Endothelial cell of umbilical vein (primary cell): ENCODE measurements at regions not wholly inside any gene's neighbourhood (a gene's known extent, or its start where the extent isn't known, plus 50 kb on each side); places are given as distances from the start of the nearest gene placed in this dataset.

Experiments used
- BruUV-seq: library from RNA; stranded (reverse); fragments of 400-500 nt; replicated peaks from 2 replicates; lab custom pipeline; 2021; lab: Mats Ljungman, UMichigan
- CTCF ChIA-PET: fragments of 300-600, 350-600 bp; sonication (Branson Sonifier 250); formaldehyde crosslinking; loops from one replicate; lab custom pipeline; 2021; ENCODE audit warnings: antibody characterized with exemption, inconsistent platforms; lab: Charles Lee
- POLR2A ChIA-PET: fragments of 300-600, 350-600 bp; sonication (Branson Sonifier 250); formaldehyde crosslinking; loops from one replicate; lab custom pipeline; 2021; ENCODE audit warnings: antibody characterized with exemption, inconsistent platforms; lab: Charles Lee
- DNase-seq: peaks from one replicate; pipeline ENCODE4 v3.0.0-alpha.2; 2011; ENCODE audit warnings: low read depth, low spot score
- FAIRE-seq: peaks from 2 replicates; lab custom pipeline; 2011; peaks lifted over from hg19 to GRCh38; lab: Jason Lieb, UNC
- H2AFZ ChIP-seq: 2 replicates; pipeline ENCODE4 v1.6.0; 2012; ENCODE audit warnings: low read depth, low read length, control low read depth, inconsistent platforms
- H3K27ac ChIP-seq: 2 replicates; pipeline ENCODE4 v1.5.1; 2011; ENCODE audit warnings: low read depth, mild to moderate bottlenecking, control low read depth, low read length, moderate library complexity; ENCODE audit not compliant: insufficient read depth
- H3K27me3 ChIP-seq, 2 experiments: 2 replicates each; pipeline versions ENCODE4 v1.6.0 to v1.6.1; 2011; ENCODE audit warnings: low read length in 2 of 2, mixed read lengths in 1 of 2; ENCODE audit not compliant: control insufficient read depth in 2 of 2, insufficient read depth in 2 of 2
- H3K36me3 ChIP-seq, 2 experiments: 2 replicates in 1 of 2; 3 replicates in 1 of 2; pipeline ENCODE4 v1.5.1; 2011; ENCODE audit warnings: low read length in 2 of 2, mild to moderate bottlenecking in 1 of 2, moderate library complexity in 1 of 2; ENCODE audit not compliant: control insufficient read depth in 2 of 2, insufficient read depth in 2 of 2; ENCODE audit errors: extremely low read depth in 1 of 2
- H3K4me1 ChIP-seq: 3 replicates; pipeline ENCODE4 v1.5.1; 2011; ENCODE audit warnings: mild to moderate bottlenecking, low read length; ENCODE audit not compliant: control insufficient read depth, insufficient read depth; ENCODE audit errors: extremely low read depth
- H3K4me2 ChIP-seq: 2 replicates; pipeline ENCODE4 v1.6.1; 2011; ENCODE audit warnings: low read length, control low read depth, mixed read lengths; ENCODE audit not compliant: insufficient read depth
- H3K4me3 ChIP-seq, 3 experiments: fragments of 200-600 bp in 1 of 3; sonication (generic), shearing (Covaris generic) in 1 of 3; replicated peaks in 1 of 3; 2 replicates each; pipeline ENCODE4 v1.5.1; 2011 to 2016; ENCODE audit warnings: control low read depth in 3 of 3, low read length in 3 of 3, mild to moderate bottlenecking in 2 of 3, inconsistent platforms in 1 of 3, low read depth in 1 of 3, moderate library complexity in 1 of 3; ENCODE audit not compliant: insufficient read depth in 1 of 3
- H3K79me2 ChIP-seq: 2 replicates; pipeline ENCODE4 v1.6.0; 2012; ENCODE audit warnings: low read length, inconsistent platforms; ENCODE audit not compliant: control insufficient read depth, insufficient read depth
- H3K9ac ChIP-seq: replicated peaks from 2 replicates; pipeline ENCODE3; 2011; ENCODE audit warnings: low read length, control low read depth; ENCODE audit not compliant: insufficient read depth; ENCODE audit errors: extremely low read depth
- H3K9me1 ChIP-seq: replicated peaks from 3 replicates; pipeline ENCODE4 v1.6.0; 2011; ENCODE audit warnings: mild to moderate bottlenecking, low read length; ENCODE audit not compliant: control insufficient read depth, insufficient read depth; ENCODE audit errors: extremely low read depth
- H3K9me3 ChIP-seq: replicated peaks from 2 replicates; pipeline ENCODE4 v1.5.1; 2012; ENCODE audit warnings: low read length, inconsistent platforms; ENCODE audit not compliant: control insufficient read depth, insufficient read depth
- H4K20me1 ChIP-seq: replicated peaks from 2 replicates; pipeline ENCODE3; 2011; ENCODE audit warnings: mild to moderate bottlenecking, low read length; ENCODE audit not compliant: control insufficient read depth, insufficient read depth; ENCODE audit errors: extremely low read depth
- CTCF ChIP-seq, 2 donors: IDR thresholded peaks; 1 replicate in 1 of 2; 2 replicates in 1 of 2; pipeline ENCODE4 v1.5.1; 2011; ENCODE audit warnings: low read length in 2 of 2, mild to moderate bottlenecking in 2 of 2, moderate library complexity in 2 of 2, control low read depth in 1 of 2, inconsistent platforms in 1 of 2, low read depth in 1 of 2; ENCODE audit not compliant: insufficient read depth in 1 of 2; ENCODE audit errors: extremely low read depth in 1 of 2
- EZH2 ChIP-seq: IDR thresholded peaks from 2 replicates; pipeline ENCODE4 v1.6.1; 2012; ENCODE audit warnings: borderline replicate concordance, low read depth, mild to moderate bottlenecking, moderate library complexity, low read length, inconsistent platforms; ENCODE audit not compliant: severe bottlenecking
- FOS ChIP-seq: IDR thresholded peaks from 2 replicates; pipeline ENCODE4 v1.6.1; 2011; ENCODE audit warnings: mild to moderate bottlenecking, low read length, moderate library complexity, borderline replicate concordance; ENCODE audit not compliant: insufficient read depth
- GATA2 ChIP-seq: IDR thresholded peaks from 2 replicates; pipeline ENCODE4 v1.7.0; 2011; ENCODE audit warnings: low read depth, mild to moderate bottlenecking, moderate library complexity, mixed read lengths, low read length; ENCODE audit not compliant: insufficient read length, insufficient read depth
- JUN ChIP-seq: IDR thresholded peaks from 2 replicates; pipeline ENCODE4 v1.6.1; 2011; ENCODE audit warnings: borderline replicate concordance, low read depth; ENCODE audit not compliant: insufficient read length, insufficient read depth
- MAX ChIP-seq: IDR thresholded peaks from 2 replicates; pipeline ENCODE4 v1.6.1; 2011; ENCODE audit not compliant: insufficient read depth, insufficient read length
- MYC ChIP-seq: IDR thresholded peaks from one replicate; pipeline ENCODE4 v1.6.1; 2011; ENCODE audit warnings: mild to moderate bottlenecking, low read depth, low read length
- POLR2A ChIP-seq: IDR thresholded peaks from 2 replicates; pipeline ENCODE4 v1.6.1; 2012; ENCODE audit warnings: low read depth, mild to moderate bottlenecking, control low read depth, low read length
- POLR2AphosphoS5 ChIP-seq: IDR thresholded peaks from 2 replicates; pipeline ENCODE4 v1.6.1; 2012; ENCODE audit warnings: low read depth, mild to moderate bottlenecking, control low read depth, low read length, moderate library complexity; ENCODE audit not compliant: insufficient read depth
- dilution Hi-C: fragments of 300-500 bp; cut with MboI; formaldehyde crosslinking; loops from one replicate; pipeline ENCODE4 v1.15.0; 2019; ENCODE audit warnings: low sequenced_read_pairs; ENCODE audit not compliant: extremely low pct_ligation_motif_present
- intact Hi-C: fragments of 100-400 bp; cut with micrococcal nuclease; formaldehyde crosslinking; loops from one replicate; pipeline ENCODE4 v1.10.0; 2022

GRCh38 chr2:5616019-5616418 is 76.2 kb upstream of the SOX11 start:
- Histone ChIP-seq H3K27ac (no peak overlapping the region), H3K36me3 (no peaks in the 10 kb centered on the region), H2AFZ (no peak overlapping the region), H3K4me3 (no peak overlapping the region), H3K4me2 (no peak overlapping the region), H3K9me1 (no peaks in the 10 kb centered on the region), H3K27me3 (no peaks in the 10 kb centered on the region), H3K79me2 (no peaks in the 10 kb centered on the region), H3K9ac (no peak overlapping the region), H3K9me3 (peaks cover 12% of the 10 kb centered on the region), H3K4me1 (no peaks in the 10 kb centered on the region), H4K20me1 (no peaks in the 10 kb centered on the region)
- FAIRE-seq (no peak), DNase-seq (no peak)
- POLR2A ChIA-PET = no interaction called here
- dilution Hi-C loops (no loop called here), intact Hi-C loops (no loop called here)
- CTCF ChIA-PET = no interaction called here
- TF ChIP-seq CTCF (IDR thresholded peaks at IDR 0.05; ENCODE audit: extremely low read depth in 1 of 2, insufficient read depth in 1 of 2, low read depth in 1 of 2, low read length in 2 of 2) = no peak
- TF ChIP-seq GATA2 = no peak
- TF ChIP-seq MYC = no peak
- TF ChIP-seq POLR2AphosphoS5 = no peak
- TF ChIP-seq MAX = no peak
- no peak for TF ChIP-seq JUN
- TF ChIP-seq EZH2 = no peak
- TF ChIP-seq FOS = no peak
- TF ChIP-seq POLR2A = no peak
- BruUV-seq = no TSS peak
